ENCODE measurements at regions not wholly inside any gene's neighbourhood (a gene's known extent, or its start where the extent isn't known, plus 50 kb on each side); places are given as distances from the start of the nearest gene placed in this dataset.

GRCh38 chr2:157934684-157935377 lies 58.7 kb upstream of the ACVR1 start:
- DNase-seq, result no peak
- Histone ChIP-seq H2BK20ac (ENCODE audit: low read depth, low read length, poor library complexity, severe bottlenecking) (no peak overlapping the region), H3K4me2 (ENCODE audit: insufficient read depth, insufficient read length, low read length) (no peak overlapping the region), H4K5ac (ENCODE audit: insufficient read length, low read depth, low read length) (no peak overlapping the region), H3K27ac (ENCODE audit: insufficient read length, low read depth, low read length) (no peak overlapping the region), H3T11ph (ENCODE audit: low read length) (no peak overlapping the region), H2BK12ac (ENCODE audit: insufficient read length, low read depth, low read length) (no peak overlapping the region), H3K79me2 (ENCODE audit: insufficient read depth, low read length) (no peaks in the 10 kb centered on the region), H3K27me3 (ENCODE audit: insufficient read depth, low read length) (peaks cover 26% of the 10 kb centered on the region; the same call in 1 of the 2 replicates), H3K23ac (ENCODE audit: insufficient read length, low read depth, low read length) (no peak overlapping the region), H3K79me1 (ENCODE audit: insufficient read depth, low read depth, low read length, poor library complexity, severe bottlenecking) (no peaks in the 10 kb centered on the region), H3K4ac (ENCODE audit: low read depth, low read length) (no peak overlapping the region), H2BK120ac (ENCODE audit: low read depth, low read length, poor library complexity, severe bottlenecking) (no peak overlapping the region), H3K56ac (ENCODE audit: insufficient read length, low read depth, low read length) (no peak overlapping the region), H3K4me1 (ENCODE audit: insufficient read depth, low read length) (peaks cover 11% of the 10 kb centered on the region), H3K9ac (ENCODE audit: extremely low read depth, insufficient read length, low read length) (no peak overlapping the region), H2AFZ (ENCODE audit: low read length) (no peak overlapping the region), H2BK15ac (ENCODE audit: low read depth, low read length) (no peak overlapping the region), H2BK5ac (ENCODE audit: insufficient read length, low read length) (no peak overlapping the region), H2AK5ac (ENCODE audit: insufficient read length, low read length) (no peak overlapping the region), H4K91ac (ENCODE audit: insufficient read length, low read depth, low read length) (no peak overlapping the region), H4K20me1 (ENCODE audit: control insufficient read depth, insufficient read depth, insufficient read length) (no peaks in the 10 kb centered on the region), H3K9me3 (ENCODE audit: control insufficient read depth, low read depth, low read length) (no peaks in the 10 kb centered on the region), H3K14ac (ENCODE audit: insufficient read depth, low read length) (no peak overlapping the region), H4K8ac (replicated peaks; ENCODE audit: insufficient read length, low read depth, low read length) (no peak overlapping the region), H3K18ac (ENCODE audit: insufficient read length, low read depth, low read length) (no peak overlapping the region), H3K23me2 (ENCODE audit: insufficient read length, low read depth, low read length, poor library complexity, severe bottlenecking) (no peaks in the 10 kb centered on the region)
- TF ChIP-seq, protein P1, sequence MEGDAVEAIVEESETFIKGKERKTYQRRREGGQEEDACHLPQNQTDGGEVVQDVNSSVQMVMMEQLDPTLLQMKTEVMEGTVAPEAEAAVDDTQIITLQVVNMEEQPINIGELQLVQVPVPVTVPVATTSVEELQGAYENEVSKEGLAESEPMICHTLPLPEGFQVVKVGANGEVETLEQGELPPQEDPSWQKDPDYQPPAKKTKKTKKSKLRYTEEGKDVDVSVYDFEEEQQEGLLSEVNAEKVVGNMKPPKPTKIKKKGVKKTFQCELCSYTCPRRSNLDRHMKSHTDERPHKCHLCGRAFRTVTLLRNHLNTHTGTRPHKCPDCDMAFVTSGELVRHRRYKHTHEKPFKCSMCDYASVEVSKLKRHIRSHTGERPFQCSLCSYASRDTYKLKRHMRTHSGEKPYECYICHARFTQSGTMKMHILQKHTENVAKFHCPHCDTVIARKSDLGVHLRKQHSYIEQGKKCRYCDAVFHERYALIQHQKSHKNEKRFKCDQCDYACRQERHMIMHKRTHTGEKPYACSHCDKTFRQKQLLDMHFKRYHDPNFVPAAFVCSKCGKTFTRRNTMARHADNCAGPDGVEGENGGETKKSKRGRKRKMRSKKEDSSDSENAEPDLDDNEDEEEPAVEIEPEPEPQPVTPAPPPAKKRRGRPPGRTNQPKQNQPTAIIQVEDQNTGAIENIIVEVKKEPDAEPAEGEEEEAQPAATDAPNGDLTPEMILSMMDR (conservative IDR thresholded peaks at IDR 0.05), result no peak
- no peaks in the 10 kb centered on the region for H3K36me3 Mint-ChIP-seq (ENCODE audit: insufficient read depth in 1 of 3, low read depth in 3 of 3)
- no peak overlapping the region for H3K4me3 Mint-ChIP-seq
- H3K4me1 Mint-ChIP-seq, result peaks cover 32 to 56% of the 10 kb centered on the region in 2 experiments
- peaks cover 0 to 4% of the 10 kb centered on the region in 2 experiments; a peak in 2 of 5 replicates for H3K9me3 Mint-ChIP-seq
- H3K27me3 Mint-ChIP-seq (ENCODE audit: low read depth), result peaks cover 75% of the 10 kb centered on the region
- WGBS (ENCODE audit: extremely low coverage, insufficient read length, low lambda C conversion rate), result no CpG with 5 or more reads among the region's 3 CpGs
- H3K27ac Mint-ChIP-seq, result no peak overlapping the region

Measured in H9 (cell line).